HL-60 (cell line): ENCODE measurements at regions not wholly inside any gene's neighbourhood (a gene's known extent, or its start where the extent isn't known, plus 50 kb on each side); places are given as distances from the start of the nearest gene placed in this dataset.

Source experiments
- GABPA ChIP-seq: IDR thresholded peaks from 2 replicates; pipeline ENCODE4 v1.6.1; 2012; ENCODE audit warnings: low read depth
- POLR2AphosphoS5 ChIP-seq: IDR thresholded peaks from 2 replicates; pipeline ENCODE4 v1.6.1; 2012; ENCODE audit warnings: low read depth
- SPI1 ChIP-seq: IDR thresholded peaks from 2 replicates; pipeline ENCODE4 v1.6.1; 2012; ENCODE audit warnings: low read depth, mild to moderate bottlenecking, borderline replicate concordance
- TF ChIP-seq, protein P1 (sequence below): IDR thresholded peaks from one replicate; pipeline ENCODE4 v1.5.1; 2011; ENCODE audit warnings: low read length, control low read depth, inconsistent platforms; ENCODE audit not compliant: insufficient read depth
- TF ChIP-seq, protein P2 (sequence below): IDR thresholded peaks from 2 replicates; pipeline ENCODE4 v1.6.1; 2012; ENCODE audit warnings: low read depth; ENCODE audit not compliant: insufficient replicate concordance

DNA sequence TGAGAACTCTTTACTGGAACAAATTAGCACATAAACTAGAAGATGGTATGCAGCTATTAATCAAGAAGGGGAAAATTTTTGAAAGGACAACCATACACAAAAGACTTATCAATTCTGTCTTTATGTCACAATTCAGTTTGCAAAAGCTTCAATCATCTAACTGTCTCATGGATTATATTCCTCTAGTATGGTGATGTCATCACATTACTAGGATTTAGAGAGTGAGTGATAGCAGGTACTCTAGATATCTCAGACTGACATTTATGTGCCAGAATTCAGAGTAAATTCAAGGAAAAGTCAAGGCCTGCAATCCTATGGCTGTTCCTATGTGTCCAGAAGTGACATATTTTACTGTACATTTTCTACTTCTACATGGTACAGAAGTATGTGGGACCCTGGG, 318.9 kb upstream of the GRAMD2B start:
- TF ChIP-seq, protein P1, sequence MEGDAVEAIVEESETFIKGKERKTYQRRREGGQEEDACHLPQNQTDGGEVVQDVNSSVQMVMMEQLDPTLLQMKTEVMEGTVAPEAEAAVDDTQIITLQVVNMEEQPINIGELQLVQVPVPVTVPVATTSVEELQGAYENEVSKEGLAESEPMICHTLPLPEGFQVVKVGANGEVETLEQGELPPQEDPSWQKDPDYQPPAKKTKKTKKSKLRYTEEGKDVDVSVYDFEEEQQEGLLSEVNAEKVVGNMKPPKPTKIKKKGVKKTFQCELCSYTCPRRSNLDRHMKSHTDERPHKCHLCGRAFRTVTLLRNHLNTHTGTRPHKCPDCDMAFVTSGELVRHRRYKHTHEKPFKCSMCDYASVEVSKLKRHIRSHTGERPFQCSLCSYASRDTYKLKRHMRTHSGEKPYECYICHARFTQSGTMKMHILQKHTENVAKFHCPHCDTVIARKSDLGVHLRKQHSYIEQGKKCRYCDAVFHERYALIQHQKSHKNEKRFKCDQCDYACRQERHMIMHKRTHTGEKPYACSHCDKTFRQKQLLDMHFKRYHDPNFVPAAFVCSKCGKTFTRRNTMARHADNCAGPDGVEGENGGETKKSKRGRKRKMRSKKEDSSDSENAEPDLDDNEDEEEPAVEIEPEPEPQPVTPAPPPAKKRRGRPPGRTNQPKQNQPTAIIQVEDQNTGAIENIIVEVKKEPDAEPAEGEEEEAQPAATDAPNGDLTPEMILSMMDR, result no peak
- TF ChIP-seq SPI1 (no peak), POLR2AphosphoS5 (no peak), GABPA (no peak)
- TF ChIP-seq, protein P2, sequence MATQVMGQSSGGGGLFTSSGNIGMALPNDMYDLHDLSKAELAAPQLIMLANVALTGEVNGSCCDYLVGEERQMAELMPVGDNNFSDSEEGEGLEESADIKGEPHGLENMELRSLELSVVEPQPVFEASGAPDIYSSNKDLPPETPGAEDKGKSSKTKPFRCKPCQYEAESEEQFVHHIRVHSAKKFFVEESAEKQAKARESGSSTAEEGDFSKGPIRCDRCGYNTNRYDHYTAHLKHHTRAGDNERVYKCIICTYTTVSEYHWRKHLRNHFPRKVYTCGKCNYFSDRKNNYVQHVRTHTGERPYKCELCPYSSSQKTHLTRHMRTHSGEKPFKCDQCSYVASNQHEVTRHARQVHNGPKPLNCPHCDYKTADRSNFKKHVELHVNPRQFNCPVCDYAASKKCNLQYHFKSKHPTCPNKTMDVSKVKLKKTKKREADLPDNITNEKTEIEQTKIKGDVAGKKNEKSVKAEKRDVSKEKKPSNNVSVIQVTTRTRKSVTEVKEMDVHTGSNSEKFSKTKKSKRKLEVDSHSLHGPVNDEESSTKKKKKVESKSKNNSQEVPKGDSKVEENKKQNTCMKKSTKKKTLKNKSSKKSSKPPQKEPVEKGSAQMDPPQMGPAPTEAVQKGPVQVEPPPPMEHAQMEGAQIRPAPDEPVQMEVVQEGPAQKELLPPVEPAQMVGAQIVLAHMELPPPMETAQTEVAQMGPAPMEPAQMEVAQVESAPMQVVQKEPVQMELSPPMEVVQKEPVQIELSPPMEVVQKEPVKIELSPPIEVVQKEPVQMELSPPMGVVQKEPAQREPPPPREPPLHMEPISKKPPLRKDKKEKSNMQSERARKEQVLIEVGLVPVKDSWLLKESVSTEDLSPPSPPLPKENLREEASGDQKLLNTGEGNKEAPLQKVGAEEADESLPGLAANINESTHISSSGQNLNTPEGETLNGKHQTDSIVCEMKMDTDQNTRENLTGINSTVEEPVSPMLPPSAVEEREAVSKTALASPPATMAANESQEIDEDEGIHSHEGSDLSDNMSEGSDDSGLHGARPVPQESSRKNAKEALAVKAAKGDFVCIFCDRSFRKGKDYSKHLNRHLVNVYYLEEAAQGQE, result no peak
